ENCODE measurements at regions not wholly inside any gene's neighbourhood (a gene's known extent, or its start where the extent isn't known, plus 50 kb on each side); places are given as distances from the start of the nearest gene placed in this dataset.
"Not testable (repeated sequence)": the region's sequence is repeated elsewhere in the genome, so short reads cannot be mapped to it uniquely, and the experiment has no call there.

DNA sequence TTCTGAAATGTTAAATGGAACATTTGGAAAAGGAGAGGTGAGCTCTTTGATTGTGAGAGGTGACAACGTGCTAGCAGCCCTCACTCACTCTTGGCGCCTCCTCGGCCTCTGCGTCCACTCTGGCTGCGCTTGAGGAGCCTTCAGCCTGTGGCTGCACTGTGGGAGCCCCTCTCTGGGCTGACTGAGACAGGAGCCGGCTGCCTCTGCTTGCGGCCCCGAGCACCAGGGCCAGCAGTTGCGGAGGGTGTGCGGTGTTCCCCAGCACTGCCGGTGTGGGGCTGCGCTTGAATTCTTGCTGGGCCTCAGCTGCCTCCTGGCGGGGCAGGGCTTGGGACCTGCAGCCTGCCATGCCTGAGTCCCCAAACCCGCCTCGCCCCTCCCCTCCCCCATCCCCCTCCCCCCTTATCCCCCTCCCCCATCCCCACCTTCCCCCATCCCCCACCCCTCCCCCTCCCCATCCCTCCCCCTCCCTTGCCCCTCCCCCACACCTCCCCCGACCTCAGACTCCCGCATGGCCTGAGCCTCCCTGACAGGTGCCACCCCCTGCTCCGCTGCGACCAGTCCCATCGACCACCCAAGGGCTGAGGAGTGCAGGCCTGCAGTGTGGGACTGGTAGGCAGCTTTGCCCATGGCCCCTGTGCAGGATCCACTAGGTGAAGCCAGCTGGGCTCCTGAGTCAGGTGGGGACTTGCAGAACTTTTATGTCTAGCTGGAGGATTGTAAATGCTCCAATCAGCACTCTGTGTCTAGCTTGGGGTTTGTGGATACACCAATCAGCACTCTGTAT lies 411.0 kb downstream of the OLFM4 start:
- DNase-seq: no peak

DNA sequence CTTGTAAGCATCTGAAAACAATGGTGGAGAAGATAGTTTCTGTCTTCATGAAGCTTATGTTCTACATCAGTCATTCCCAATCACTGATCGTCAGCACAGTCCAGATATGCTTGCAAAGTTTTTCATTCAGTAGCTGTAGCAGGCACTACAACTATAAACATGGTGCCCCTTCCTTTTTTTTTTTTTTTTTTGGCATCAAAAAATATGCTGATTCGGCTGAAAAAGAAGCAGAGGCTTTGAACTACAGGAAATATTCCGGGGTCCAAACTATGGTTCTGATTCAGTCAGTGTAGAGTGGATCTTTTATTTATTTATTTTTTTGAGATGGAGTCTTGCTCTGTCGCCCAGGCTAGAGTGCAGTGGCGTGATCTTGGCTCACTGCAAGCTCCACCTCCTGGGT lies 414.4 kb downstream of the OLFM4 start:
- no peak for ATAC-seq
- H3K4me1 ChIP-seq (ENCODE audit: low read depth): no peaks in the 10 kb centered on the region
- H3K36me3 ChIP-seq (ENCODE audit: low read depth): no peaks in the 10 kb centered on the region
- TF ChIP-seq, protein P1, sequence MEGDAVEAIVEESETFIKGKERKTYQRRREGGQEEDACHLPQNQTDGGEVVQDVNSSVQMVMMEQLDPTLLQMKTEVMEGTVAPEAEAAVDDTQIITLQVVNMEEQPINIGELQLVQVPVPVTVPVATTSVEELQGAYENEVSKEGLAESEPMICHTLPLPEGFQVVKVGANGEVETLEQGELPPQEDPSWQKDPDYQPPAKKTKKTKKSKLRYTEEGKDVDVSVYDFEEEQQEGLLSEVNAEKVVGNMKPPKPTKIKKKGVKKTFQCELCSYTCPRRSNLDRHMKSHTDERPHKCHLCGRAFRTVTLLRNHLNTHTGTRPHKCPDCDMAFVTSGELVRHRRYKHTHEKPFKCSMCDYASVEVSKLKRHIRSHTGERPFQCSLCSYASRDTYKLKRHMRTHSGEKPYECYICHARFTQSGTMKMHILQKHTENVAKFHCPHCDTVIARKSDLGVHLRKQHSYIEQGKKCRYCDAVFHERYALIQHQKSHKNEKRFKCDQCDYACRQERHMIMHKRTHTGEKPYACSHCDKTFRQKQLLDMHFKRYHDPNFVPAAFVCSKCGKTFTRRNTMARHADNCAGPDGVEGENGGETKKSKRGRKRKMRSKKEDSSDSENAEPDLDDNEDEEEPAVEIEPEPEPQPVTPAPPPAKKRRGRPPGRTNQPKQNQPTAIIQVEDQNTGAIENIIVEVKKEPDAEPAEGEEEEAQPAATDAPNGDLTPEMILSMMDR (IDR thresholded peaks at IDR 0.05): no peak
- intact Hi-C loops (cut with DNase I, micrococcal nuclease): no loop called here
- DNase-seq: no peak
- no peak overlapping the region for H3K4me3 ChIP-seq
- peaks cover 6% of the 10 kb centered on the region for H3K9me3 ChIP-seq

More for the DNA sequence above, 411.0 kb downstream of the OLFM4 start:
- H3K4me3 ChIP-seq: no peak overlapping the region
- peaks cover 4% of the 10 kb centered on the region for H3K9me3 ChIP-seq
- TF ChIP-seq, protein P1 (IDR thresholded peaks at IDR 0.05): no peak
- intact Hi-C loops (cut with DNase I, micrococcal nuclease): no loop called here
- H3K4me1 ChIP-seq (ENCODE audit: low read depth): no peaks in the 10 kb centered on the region
- no peak for ATAC-seq
- no peaks in the 10 kb centered on the region for H3K36me3 ChIP-seq (ENCODE audit: low read depth)

- intact Hi-C loops (cut with DNase I, micrococcal nuclease): no loop called here
- DNase-seq (no peak), ATAC-seq (no peak)
- no peaks in the 10 kb centered on the region for H3K4me1 ChIP-seq (ENCODE audit: low read depth)
- TF ChIP-seq, protein P1 (IDR thresholded peaks at IDR 0.05): no peak
- no peaks in the 10 kb centered on the region for H3K36me3 ChIP-seq (ENCODE audit: low read depth)
- no peak overlapping the region for H3K4me3 ChIP-seq
- peaks cover 17% of the 10 kb centered on the region for H3K9me3 ChIP-seq
Observed at GRCh38 chr13:53445686-53446085, 417.1 kb downstream of the OLFM4 start.

- Histone ChIP-seq H3K4me1 (ENCODE audit: low read depth) (no peaks in the 10 kb centered on the region), H3K9me3 (peaks cover 17% of the 10 kb centered on the region), H3K36me3 (ENCODE audit: low read depth) (no peaks in the 10 kb centered on the region), H3K4me3 (no peak overlapping the region)
- intact Hi-C loops (cut with DNase I, micrococcal nuclease): no loop called here
- TF ChIP-seq, protein P1 (IDR thresholded peaks at IDR 0.05): no peak
- ATAC-seq: no peak
- no peak for DNase-seq
Observed at GRCh38 chr13:53447456-53447855, 418.8 kb downstream of the OLFM4 start.

GRCh38 chr13:53447863-53448262 lies 419.2 kb downstream of the OLFM4 start:
- ATAC-seq (no peak), DNase-seq (no peak)
- TF ChIP-seq, protein P1 (IDR thresholded peaks at IDR 0.05): no peak
- Histone ChIP-seq H3K9me3 (peaks cover 17% of the 10 kb centered on the region), H3K4me3 (no peak overlapping the region), H3K4me1 (ENCODE audit: low read depth) (no peaks in the 10 kb centered on the region), H3K36me3 (ENCODE audit: low read depth) (no peaks in the 10 kb centered on the region)
- intact Hi-C loops (cut with DNase I, micrococcal nuclease): no loop called here

DNA sequence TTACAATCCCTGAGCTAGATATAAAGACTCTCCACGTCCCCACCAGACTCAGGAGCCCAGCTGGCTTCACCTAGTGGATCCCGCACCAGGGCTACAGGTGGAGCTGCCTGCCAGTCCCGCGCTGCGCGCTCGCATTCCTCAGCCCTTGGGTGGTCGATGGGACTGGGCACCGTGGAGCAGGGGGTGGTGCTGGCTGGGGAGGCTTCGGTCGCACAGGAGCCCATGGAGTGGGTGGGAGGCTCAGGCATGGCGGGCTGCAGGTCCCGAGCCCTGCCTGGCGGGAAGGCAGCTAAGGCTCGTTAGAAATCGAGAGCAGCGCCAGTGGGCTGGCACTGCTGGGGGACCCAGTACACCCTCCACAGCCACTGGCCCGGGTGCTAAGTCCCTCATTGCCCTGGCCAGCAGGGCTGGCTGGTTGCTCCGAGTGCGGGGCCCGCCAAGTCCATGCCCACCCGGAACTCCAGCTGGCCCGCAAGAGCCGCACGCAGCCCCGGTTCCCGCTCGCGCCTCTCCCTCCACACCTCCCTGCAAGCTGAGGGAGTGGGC lies 423.7 kb downstream of the OLFM4 start:
- intact Hi-C loops (cut with DNase I, micrococcal nuclease); DNase-seq; ATAC-seq; H3K4me1 ChIP-seq (ENCODE audit: low read depth); H3K36me3 ChIP-seq (ENCODE audit: low read depth); H3K4me3 ChIP-seq: not testable (repeated sequence)
- peaks cover 15% of the 10 kb centered on the region for H3K9me3 ChIP-seq
